ENCODE measurements at regions not wholly inside any gene's neighbourhood (a gene's known extent, or its start where the extent isn't known, plus 50 kb on each side); places are given as distances from the start of the nearest gene placed in this dataset.

GRCh38 chr2:12369566-12369965 is 347.2 kb upstream of the TRIB2 start:
- no peak for DNase-seq

- DNase-seq = no peak
Observed at GRCh38 chr2:12376025-12376424, 340.7 kb upstream of the TRIB2 start.

GRCh38 chr2:12379143-12379542 is 337.6 kb upstream of the TRIB2 start:
- no peak for DNase-seq

- DNase-seq = no peak
Observed at GRCh38 chr2:12381543-12382325, 335.0 kb upstream of the TRIB2 start.

- DNase-seq = no peak
Observed at GRCh38 chr2:12382366-12382765, 334.4 kb upstream of the TRIB2 start.

GRCh38 chr2:12389344-12390045 is 327.2 kb upstream of the TRIB2 start:
- peak; percentile 81 for DNase-seq

- DNase-seq = no peak
Observed at GRCh38 chr2:12391116-12391515, 325.6 kb upstream of the TRIB2 start.

GRCh38 chr2:12396699-12397098 is 320.0 kb upstream of the TRIB2 start:
- DNase-seq = no peak

- DNase-seq = peak; percentile 24
Observed at GRCh38 chr2:12397854-12398253, 318.9 kb upstream of the TRIB2 start.

- DNase-seq = no peak
Observed at GRCh38 chr2:12399240-12399639, 317.5 kb upstream of the TRIB2 start.

GRCh38 chr2:12400543-12400942 is 316.2 kb upstream of the TRIB2 start:
- no peak for DNase-seq

GRCh38 chr2:12402440-12403139 is 314.1 kb upstream of the TRIB2 start:
- DNase-seq = no peak

- no peak for DNase-seq
Observed at GRCh38 chr2:12404497-12404896, 312.2 kb upstream of the TRIB2 start.

- DNase-seq = no peak
Observed at GRCh38 chr2:12407160-12407559, 309.6 kb upstream of the TRIB2 start.

GRCh38 chr2:12412898-12413305 is 303.8 kb upstream of the TRIB2 start:
- peak; percentile 54 for DNase-seq

- no peak for DNase-seq
Observed at GRCh38 chr2:12415536-12415935, 301.2 kb upstream of the TRIB2 start.

- DNase-seq = peak; percentile 31
Observed at GRCh38 chr2:12416600-12416999, 300.1 kb upstream of the TRIB2 start.

GRCh38 chr2:12417786-12418185 is 298.9 kb upstream of the TRIB2 start:
- peak; percentile 13 for DNase-seq

GRCh38 chr2:12419803-12420202 is 296.9 kb upstream of the TRIB2 start:
- no peak for DNase-seq

- DNase-seq = no peak
Observed at GRCh38 chr2:12421046-12421445, 295.7 kb upstream of the TRIB2 start.

- no peak for DNase-seq
Observed at GRCh38 chr2:12424219-12424618, 292.5 kb upstream of the TRIB2 start.

GRCh38 chr2:12424809-12425208 is 291.9 kb upstream of the TRIB2 start:
- DNase-seq = no peak

- peak; percentile 49 for DNase-seq
Observed at GRCh38 chr2:12428324-12428723, 288.4 kb upstream of the TRIB2 start.

GRCh38 chr2:12428786-12429185 is 287.9 kb upstream of the TRIB2 start:
- DNase-seq = peak; percentile 86
